SU-DHL-6 (cell line): ENCODE measurements at regions not wholly inside any gene's neighbourhood (a gene's known extent, or its start where the extent isn't known, plus 50 kb on each side); places are given as distances from the start of the nearest gene placed in this dataset.

Source experiments
- CTCF ChIP-seq: fragments of 200-600 bp; sonication (generic); IDR thresholded peaks from one replicate; pipeline ENCODE4 v1.5.1; 2017; ENCODE audit warnings: antibody characterized with exemption, mild to moderate bottlenecking, low read length, moderate library complexity; ENCODE audit not compliant: insufficient read depth, poor library complexity, severe bottlenecking
- EZH2phosphoT487 ChIP-seq: fragments of 200-600 bp; sonication (generic), shearing (Covaris generic); conservative IDR thresholded peaks from 2 replicates; pipeline ENCODE4 v1.6.1; 2018; ENCODE audit warnings: mild to moderate bottlenecking, antibody characterized with exemption, low read length, moderate library complexity, mixed read lengths

GRCh38 chr20:48075591-48076174 lies 290.4 kb upstream of the SULF2 start:
- TF ChIP-seq CTCF (no peak), EZH2phosphoT487 (no peak)
